Esophagus muscularis mucosa (tissue), 3 donors: ENCODE measurements at regions not wholly inside any gene's neighbourhood (a gene's known extent, or its start where the extent isn't known, plus 50 kb on each side); places are given as distances from the start of the nearest gene placed in this dataset.

Source experiments
- CTCF ChIP-seq, 3 experiments: fragments of 200-600 bp in 2 of 3; fragments of 450-650 bp in 1 of 3; sonication (generic) in 2 of 3; IDR thresholded peaks; one replicate each; pipeline ENCODE4 v1.5.1; 2017 to 2019; ENCODE audit warnings: antibody characterized with exemption in 3 of 3, mild to moderate bottlenecking in 2 of 3, moderate library complexity in 1 of 3
- POLR2A ChIP-seq: fragments of 450-650 bp; IDR thresholded peaks from one replicate; pipeline ENCODE4 v1.6.1; 2017; ENCODE audit warnings: antibody characterized with exemption, moderate library complexity, mild to moderate bottlenecking, low read depth
- POLR2AphosphoS5 ChIP-seq, 2 donors: sonication (generic); formaldehyde crosslinking; IDR thresholded peaks; one replicate each; pipeline ENCODE4 v1.6.1; 2017; ENCODE audit warnings: antibody characterized with exemption in 2 of 2

DNA sequence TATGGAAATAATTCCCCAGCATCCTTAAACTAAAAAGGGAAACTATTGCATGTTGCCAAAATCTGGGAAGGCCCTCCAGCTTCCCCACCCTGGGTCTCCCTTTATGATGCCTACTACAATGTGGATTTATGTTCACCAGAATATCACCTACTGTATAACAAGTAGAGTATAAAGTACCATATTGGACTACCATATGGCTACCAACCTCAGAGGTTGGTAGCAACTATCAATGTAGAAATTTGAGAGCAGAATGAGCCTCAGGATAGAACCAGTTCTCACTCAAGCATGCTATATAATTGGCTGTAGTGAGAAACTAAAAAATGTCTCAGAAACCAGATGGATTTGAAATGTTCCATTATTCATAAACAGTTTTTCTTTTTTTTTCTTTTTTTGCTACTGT, 918.4 kb downstream of the MCTP2 start:
- TF ChIP-seq CTCF (IDR thresholded peaks at IDR 0.05), result no peak
- no peak for TF ChIP-seq POLR2A
- TF ChIP-seq POLR2AphosphoS5 (IDR thresholded peaks at IDR 0.05), result no peak
